ENCODE measurements at regions not wholly inside any gene's neighbourhood (a gene's known extent, or its start where the extent isn't known, plus 50 kb on each side); places are given as distances from the start of the nearest gene placed in this dataset.

- TF ChIP-seq CTCF (conservative IDR thresholded peaks at IDR 0.05 in 1 of 2, IDR thresholded peaks at IDR 0.05 in 1 of 2; ENCODE audit: extremely low read depth in 1 of 2, insufficient read depth in 1 of 2, low read depth in 1 of 2, low read length in 2 of 2) = no peak
- TF ChIP-seq EZH2 (IDR thresholded peaks at IDR 0.05; ENCODE audit: borderline replicate concordance, low read length) = no peak
Measured at GRCh38 chr7:131830681-131831080, 274.3 kb upstream of the PODXL start.
